HUES48 (cell line): ENCODE measurements at regions not wholly inside any gene's neighbourhood (a gene's known extent, or its start where the extent isn't known, plus 50 kb on each side); places are given as distances from the start of the nearest gene placed in this dataset.

Source experiments
- H3K27ac ChIP-seq: one replicate; pipeline ENCODE4 v1.7.0; 2013; ENCODE audit warnings: low read depth, low read length, inconsistent platforms
- H3K27me3 ChIP-seq: 2 replicates; pipeline ENCODE4 v1.6.1; 2013; ENCODE audit warnings: mild to moderate bottlenecking, low read length; ENCODE audit not compliant: control insufficient read depth, insufficient read depth
- H3K36me3 ChIP-seq: 2 replicates; pipeline ENCODE4 v1.6.1; 2013; ENCODE audit warnings: low read length; ENCODE audit not compliant: control insufficient read depth, insufficient read depth
- H3K4me1 ChIP-seq: 2 replicates; pipeline ENCODE4 v1.6.1; 2013; ENCODE audit warnings: mild to moderate bottlenecking, low read length; ENCODE audit not compliant: control insufficient read depth, insufficient read depth
- H3K4me3 ChIP-seq: 2 replicates; pipeline ENCODE4 v1.5.1; 2013; ENCODE audit warnings: mild to moderate bottlenecking, low read depth, low read length
- H3K9ac ChIP-seq: 2 replicates; pipeline ENCODE4 v1.6.1; 2013; ENCODE audit warnings: mild to moderate bottlenecking, low read depth, low read length, moderate library complexity
- H3K9me3 ChIP-seq: 2 replicates; pipeline ENCODE4 v1.6.1; 2013; ENCODE audit warnings: low read length; ENCODE audit not compliant: control insufficient read depth, insufficient read depth

GRCh38 chr4:13872955-13873354, 245.4 kb upstream of the BOD1L1 start:
- Histone ChIP-seq H3K9me3 (no peaks in the 10 kb centered on the region), H3K4me1 (no peaks in the 10 kb centered on the region), H3K27ac (no peak overlapping the region), H3K27me3 (no peaks in the 10 kb centered on the region), H3K9ac (no peak overlapping the region), H3K36me3 (no peaks in the 10 kb centered on the region), H3K4me3 (no peak overlapping the region)

GRCh38 chr4:13875181-13875580, 247.7 kb upstream of the BOD1L1 start:
- no peaks in the 10 kb centered on the region for H3K4me1 ChIP-seq
- H3K36me3 ChIP-seq: no peaks in the 10 kb centered on the region
- H3K9me3 ChIP-seq: no peaks in the 10 kb centered on the region
- H3K27me3 ChIP-seq: no peaks in the 10 kb centered on the region
- H3K4me3 ChIP-seq: no peak overlapping the region
- H3K9ac ChIP-seq: no peak overlapping the region
- H3K27ac ChIP-seq: no peak overlapping the region

GRCh38 chr4:13876131-13876530, 248.6 kb upstream of the BOD1L1 start:
- H3K36me3 ChIP-seq: no peaks in the 10 kb centered on the region
- H3K4me1 ChIP-seq: no peaks in the 10 kb centered on the region
- no peaks in the 10 kb centered on the region for H3K27me3 ChIP-seq
- no peaks in the 10 kb centered on the region for H3K9me3 ChIP-seq
- no peak overlapping the region for H3K27ac ChIP-seq
- no peak overlapping the region for H3K9ac ChIP-seq
- no peak overlapping the region for H3K4me3 ChIP-seq

GRCh38 chr4:13876940-13877339, 249.4 kb upstream of the BOD1L1 start:
- H3K36me3 ChIP-seq: no peaks in the 10 kb centered on the region
- no peaks in the 10 kb centered on the region for H3K4me1 ChIP-seq
- no peak overlapping the region for H3K27ac ChIP-seq
- H3K9ac ChIP-seq: no peak overlapping the region
- H3K9me3 ChIP-seq: no peaks in the 10 kb centered on the region
- no peaks in the 10 kb centered on the region for H3K27me3 ChIP-seq
- no peak overlapping the region for H3K4me3 ChIP-seq

- no peaks in the 10 kb centered on the region for H3K27me3 ChIP-seq
- no peaks in the 10 kb centered on the region for H3K9me3 ChIP-seq
- no peak overlapping the region for H3K4me3 ChIP-seq
- no peak overlapping the region for H3K27ac ChIP-seq
- no peaks in the 10 kb centered on the region for H3K36me3 ChIP-seq
- H3K9ac ChIP-seq: no peak overlapping the region
- H3K4me1 ChIP-seq: no peaks in the 10 kb centered on the region
These were observed 250.1 kb upstream of the BOD1L1 start for GRCh38 chr4:13877626-13878025.

GRCh38 chr4:13881892-13882291, 254.4 kb upstream of the BOD1L1 start:
- H3K9ac ChIP-seq: no peak overlapping the region
- H3K4me1 ChIP-seq: no peaks in the 10 kb centered on the region
- H3K27ac ChIP-seq: no peak overlapping the region
- no peak overlapping the region for H3K4me3 ChIP-seq
- no peaks in the 10 kb centered on the region for H3K9me3 ChIP-seq
- no peaks in the 10 kb centered on the region for H3K36me3 ChIP-seq
- no peaks in the 10 kb centered on the region for H3K27me3 ChIP-seq

GRCh38 chr4:13887010-13887409, 259.5 kb upstream of the BOD1L1 start:
- Histone ChIP-seq H3K4me3 (no peak overlapping the region), H3K36me3 (no peaks in the 10 kb centered on the region), H3K27ac (no peak overlapping the region)

GRCh38 chr4:13888112-13888511, 260.6 kb upstream of the BOD1L1 start:
- Histone ChIP-seq H3K9me3 (no peaks in the 10 kb centered on the region), H3K4me3 (no peak overlapping the region), H3K4me1 (no peaks in the 10 kb centered on the region), H3K27me3 (no peaks in the 10 kb centered on the region), H3K9ac (no peak overlapping the region), H3K36me3 (no peaks in the 10 kb centered on the region), H3K27ac (no peak overlapping the region)

More at GRCh38 chr4:13887010-13887409, 259.5 kb upstream of the BOD1L1 start:
- Histone ChIP-seq H3K27me3 (no peaks in the 10 kb centered on the region), H3K9me3 (no peaks in the 10 kb centered on the region), H3K4me1 (no peaks in the 10 kb centered on the region), H3K9ac (no peak overlapping the region)

- Histone ChIP-seq H3K36me3 (no peaks in the 10 kb centered on the region), H3K4me1 (no peaks in the 10 kb centered on the region), H3K9me3 (no peaks in the 10 kb centered on the region), H3K27ac (peak overlapping the region; percentile 2), H3K4me3 (no peak overlapping the region), H3K27me3 (no peaks in the 10 kb centered on the region), H3K9ac (no peak overlapping the region)
These were observed 264.0 kb upstream of the BOD1L1 start for GRCh38 chr4:13891544-13891939.

- no peaks in the 10 kb centered on the region for H3K27me3 ChIP-seq
- H3K4me3 ChIP-seq: no peak overlapping the region
- no peak overlapping the region for H3K27ac ChIP-seq
- no peaks in the 10 kb centered on the region for H3K4me1 ChIP-seq
- no peaks in the 10 kb centered on the region for H3K9me3 ChIP-seq
- H3K36me3 ChIP-seq: no peaks in the 10 kb centered on the region
- H3K9ac ChIP-seq: no peak overlapping the region
These were observed 265.2 kb upstream of the BOD1L1 start for GRCh38 chr4:13892739-13893105.

GRCh38 chr4:13893211-13893610, 265.7 kb upstream of the BOD1L1 start:
- Histone ChIP-seq H3K27ac (no peak overlapping the region), H3K4me1 (no peaks in the 10 kb centered on the region), H3K4me3 (no peak overlapping the region), H3K36me3 (no peaks in the 10 kb centered on the region), H3K27me3 (no peaks in the 10 kb centered on the region), H3K9me3 (no peaks in the 10 kb centered on the region), H3K9ac (no peak overlapping the region)

- no peak overlapping the region for H3K4me3 ChIP-seq
- no peak overlapping the region for H3K27ac ChIP-seq
- H3K4me1 ChIP-seq: peaks cover 2% of the 10 kb centered on the region; the same call in 1 of the 2 replicates
- H3K9me3 ChIP-seq: no peaks in the 10 kb centered on the region
- H3K9ac ChIP-seq: no peak overlapping the region
- no peaks in the 10 kb centered on the region for H3K27me3 ChIP-seq
- no peaks in the 10 kb centered on the region for H3K36me3 ChIP-seq
These were observed 266.5 kb upstream of the BOD1L1 start for GRCh38 chr4:13893987-13894386.
